Central memory CD4-positive, alpha-beta T cell (primary cell): ENCODE measurements at regions not wholly inside any gene's neighbourhood (a gene's known extent, or its start where the extent isn't known, plus 50 kb on each side); places are given as distances from the start of the nearest gene placed in this dataset.

Source experiments
- DNase-seq: peaks from one replicate; pipeline ENCODE4 v3.0.0; 2022

GRCh38 chr3:43902415-43902814, 211.7 kb downstream of the ABHD5 start:
- DNase-seq, result no peak

GRCh38 chr3:43905157-43905556, 214.4 kb downstream of the ABHD5 start:
- DNase-seq, result no peak

GRCh38 chr3:43906849-43907507, 216.2 kb downstream of the ABHD5 start:
- no peak for DNase-seq

GRCh38 chr3:43907508-43907858, 216.7 kb downstream of the ABHD5 start:
- no peak for DNase-seq

GRCh38 chr3:43908456-43908855, 217.7 kb downstream of the ABHD5 start:
- DNase-seq, result no peak

GRCh38 chr3:43909149-43909548, 218.4 kb downstream of the ABHD5 start:
- no peak for DNase-seq

GRCh38 chr3:43910750-43911149, 220.0 kb downstream of the ABHD5 start:
- DNase-seq, result no peak

GRCh38 chr3:43913036-43913948, 222.6 kb downstream of the ABHD5 start:
- DNase-seq, result no peak

- DNase-seq, result no peak
Observed at GRCh38 chr3:43914269-43914668, 223.5 kb downstream of the ABHD5 start.

- no peak for DNase-seq
Observed at GRCh38 chr3:43915546-43915945, 224.8 kb downstream of the ABHD5 start.

- DNase-seq, result no peak
Observed at GRCh38 chr3:43917361-43917760, 226.6 kb downstream of the ABHD5 start.

GRCh38 chr3:43919029-43919428, 228.3 kb downstream of the ABHD5 start:
- DNase-seq, result no peak

GRCh38 chr3:43921056-43921648, 230.4 kb downstream of the ABHD5 start:
- no peak for DNase-seq

- no peak for DNase-seq
Observed at GRCh38 chr3:43922374-43922773, 231.6 kb downstream of the ABHD5 start.

GRCh38 chr3:43923104-43923882, 232.6 kb downstream of the ABHD5 start:
- DNase-seq, result no peak

- DNase-seq, result no peak
Observed at GRCh38 chr3:43926055-43926454, 235.3 kb downstream of the ABHD5 start.

- no peak for DNase-seq
Observed at GRCh38 chr3:43932921-43933320, 242.2 kb downstream of the ABHD5 start.

GRCh38 chr3:43948013-43948412, 257.3 kb downstream of the ABHD5 start:
- no peak for DNase-seq

- no peak for DNase-seq
Observed at GRCh38 chr3:43949594-43949993, 258.9 kb downstream of the ABHD5 start.

GRCh38 chr3:43950775-43951174, 260.0 kb downstream of the ABHD5 start:
- no peak for DNase-seq

GRCh38 chr3:43951813-43952212, 261.1 kb downstream of the ABHD5 start:
- no peak for DNase-seq

GRCh38 chr3:43953380-43953779, 262.6 kb downstream of the ABHD5 start:
- no peak for DNase-seq
